ENCODE measurements at regions not wholly inside any gene's neighbourhood (a gene's known extent, or its start where the extent isn't known, plus 50 kb on each side); places are given as distances from the start of the nearest gene placed in this dataset.

- no peak for TF ChIP-seq CTCF (IDR thresholded peaks at IDR 0.05)
- TF ChIP-seq POLR2A (IDR thresholded peaks at IDR 0.05): no peak
Measured at GRCh38 chr15:68525815-68526214, 53.0 kb upstream of the CORO2B start.

Measured in suprapubic skin (tissue), 3 donors.